Fibroblast of lung (primary cell): ENCODE measurements at regions not wholly inside any gene's neighbourhood (a gene's known extent, or its start where the extent isn't known, plus 50 kb on each side); places are given as distances from the start of the nearest gene placed in this dataset.

Experiments used
- DNase-seq, 2 donors: peaks; one replicate each; pipeline versions ENCODE4 v3.0.0 to v3.0.0-alpha.2; 2010; ENCODE audit warnings: low read depth in 2 of 2
- H2AFZ ChIP-seq: 2 replicates; pipeline ENCODE4 v1.5.1; 2012; ENCODE audit warnings: low read length, control low read depth, inconsistent platforms
- H3K27ac ChIP-seq: 2 replicates; pipeline ENCODE4 v1.5.1; 2011; ENCODE audit warnings: low read length, control low read depth; ENCODE audit not compliant: insufficient read depth
- H3K27me3 ChIP-seq: 2 replicates; pipeline ENCODE4 v1.5.1; 2011; ENCODE audit warnings: mild to moderate bottlenecking, low read length; ENCODE audit not compliant: control insufficient read depth, insufficient read depth
- H3K36me3 ChIP-seq: 2 replicates; pipeline ENCODE4 v1.5.1; 2011; ENCODE audit warnings: low read length; ENCODE audit not compliant: control insufficient read depth, insufficient read depth
- H3K4me1 ChIP-seq: 2 replicates; pipeline ENCODE4 v1.5.1; 2011; ENCODE audit warnings: low read length; ENCODE audit not compliant: control insufficient read depth, insufficient read depth; ENCODE audit errors: extremely low read depth
- H3K4me2 ChIP-seq: 2 replicates; pipeline ENCODE4 v1.5.1; 2011; ENCODE audit warnings: low read length, control low read depth; ENCODE audit not compliant: insufficient read depth; ENCODE audit errors: extremely low read depth
- H3K4me3 ChIP-seq, 4 experiments: fragments of 200-600 bp in 1 of 4; sonication (generic) in 1 of 4; replicated peaks in 1 of 4; 2 replicates each; pipeline ENCODE4 v1.5.1; 2011 to 2016; ENCODE audit warnings: low read length in 4 of 4, low read depth in 3 of 4, mild to moderate bottlenecking in 3 of 4, control low read depth in 2 of 4, inconsistent platforms in 1 of 4, mixed read lengths in 1 of 4; ENCODE audit not compliant: insufficient read depth in 1 of 4; ENCODE audit errors: control extremely low read depth in 1 of 4
- H3K79me2 ChIP-seq: 2 replicates; pipeline ENCODE4 v1.5.1; 2012; ENCODE audit warnings: mild to moderate bottlenecking, low read length, inconsistent platforms; ENCODE audit not compliant: control insufficient read depth, insufficient read depth
- H3K9ac ChIP-seq: 2 replicates; pipeline ENCODE4 v1.5.1; 2011; ENCODE audit warnings: mild to moderate bottlenecking, low read length, control low read depth; ENCODE audit not compliant: insufficient read depth
- H3K9me3 ChIP-seq: 2 replicates; pipeline ENCODE4 v1.5.1; 2012; ENCODE audit warnings: low read depth, low read length; ENCODE audit not compliant: control insufficient read depth, insufficient read depth
- H4K20me1 ChIP-seq: 2 replicates; pipeline ENCODE4 v1.5.1; 2011; ENCODE audit warnings: low read length; ENCODE audit not compliant: control insufficient read depth, insufficient read depth; ENCODE audit errors: extremely low read depth
- EZH2 ChIP-seq: IDR thresholded peaks from 2 replicates; pipeline ENCODE4 v1.5.1; 2012; ENCODE audit warnings: low read length, control low read depth, mild to moderate bottlenecking; ENCODE audit errors: missing control alignments
- TF ChIP-seq, protein P1 (sequence below), 2 donors: IDR thresholded peaks in 1 of 2; conservative IDR thresholded peaks in 1 of 2; 1 replicate in 1 of 2; 2 replicates in 1 of 2; pipeline ENCODE4 v1.5.1; 2011 to 2012; ENCODE audit warnings: low read length in 2 of 2, control low read depth in 1 of 2, inconsistent platforms in 1 of 2, low read depth in 1 of 2, mild to moderate bottlenecking in 1 of 2

GRCh38 chr14:92236243-92236900 lies 86.6 kb upstream of the SLC24A4 start:
- H3K9me3 ChIP-seq: no peaks in the 10 kb centered on the region
- no peaks in the 10 kb centered on the region for H3K4me1 ChIP-seq
- H3K36me3 ChIP-seq: no peaks in the 10 kb centered on the region
- no peak overlapping the region for H3K9ac ChIP-seq
- no peaks in the 10 kb centered on the region for H3K79me2 ChIP-seq
- no peaks in the 10 kb centered on the region for H4K20me1 ChIP-seq
- no peak overlapping the region for H3K4me3 ChIP-seq
- no peak for DNase-seq
- no peak overlapping the region for H3K27ac ChIP-seq
- no peak overlapping the region for H3K4me2 ChIP-seq
- no peak overlapping the region for H2AFZ ChIP-seq
- no peak for TF ChIP-seq EZH2
- H3K27me3 ChIP-seq: no peaks in the 10 kb centered on the region

GRCh38 chr14:92240658-92241057 lies 82.3 kb upstream of the SLC24A4 start:
- Histone ChIP-seq H3K9me3 (no peaks in the 10 kb centered on the region), H3K27ac (no peak overlapping the region), H2AFZ (no peak overlapping the region), H3K4me1 (no peaks in the 10 kb centered on the region), H3K9ac (no peak overlapping the region), H4K20me1 (no peaks in the 10 kb centered on the region), H3K36me3 (no peaks in the 10 kb centered on the region), H3K27me3 (no peaks in the 10 kb centered on the region), H3K79me2 (no peaks in the 10 kb centered on the region), H3K4me2 (no peak overlapping the region), H3K4me3 (no peak overlapping the region)
- TF ChIP-seq, protein P1, sequence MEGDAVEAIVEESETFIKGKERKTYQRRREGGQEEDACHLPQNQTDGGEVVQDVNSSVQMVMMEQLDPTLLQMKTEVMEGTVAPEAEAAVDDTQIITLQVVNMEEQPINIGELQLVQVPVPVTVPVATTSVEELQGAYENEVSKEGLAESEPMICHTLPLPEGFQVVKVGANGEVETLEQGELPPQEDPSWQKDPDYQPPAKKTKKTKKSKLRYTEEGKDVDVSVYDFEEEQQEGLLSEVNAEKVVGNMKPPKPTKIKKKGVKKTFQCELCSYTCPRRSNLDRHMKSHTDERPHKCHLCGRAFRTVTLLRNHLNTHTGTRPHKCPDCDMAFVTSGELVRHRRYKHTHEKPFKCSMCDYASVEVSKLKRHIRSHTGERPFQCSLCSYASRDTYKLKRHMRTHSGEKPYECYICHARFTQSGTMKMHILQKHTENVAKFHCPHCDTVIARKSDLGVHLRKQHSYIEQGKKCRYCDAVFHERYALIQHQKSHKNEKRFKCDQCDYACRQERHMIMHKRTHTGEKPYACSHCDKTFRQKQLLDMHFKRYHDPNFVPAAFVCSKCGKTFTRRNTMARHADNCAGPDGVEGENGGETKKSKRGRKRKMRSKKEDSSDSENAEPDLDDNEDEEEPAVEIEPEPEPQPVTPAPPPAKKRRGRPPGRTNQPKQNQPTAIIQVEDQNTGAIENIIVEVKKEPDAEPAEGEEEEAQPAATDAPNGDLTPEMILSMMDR (conservative IDR thresholded peaks at IDR 0.05 in 1 of 2, IDR thresholded peaks at IDR 0.05 in 1 of 2; ENCODE audit: low read depth in 1 of 2, low read length in 2 of 2): no peak
- no peak for TF ChIP-seq EZH2
- no peak for DNase-seq

- no peak overlapping the region for H3K27ac ChIP-seq
- H3K79me2 ChIP-seq: no peaks in the 10 kb centered on the region
- H3K36me3 ChIP-seq: no peaks in the 10 kb centered on the region
- no peaks in the 10 kb centered on the region for H3K27me3 ChIP-seq
- DNase-seq: no peak
- H3K4me3 ChIP-seq: no peak overlapping the region
- H3K9ac ChIP-seq: no peak overlapping the region
- no peaks in the 10 kb centered on the region for H3K9me3 ChIP-seq
- H4K20me1 ChIP-seq: no peaks in the 10 kb centered on the region
- no peak overlapping the region for H3K4me2 ChIP-seq
- no peaks in the 10 kb centered on the region for H3K4me1 ChIP-seq
- H2AFZ ChIP-seq: no peak overlapping the region
- TF ChIP-seq, protein P1 (conservative IDR thresholded peaks at IDR 0.05 in 1 of 2, IDR thresholded peaks at IDR 0.05 in 1 of 2; ENCODE audit: low read depth in 1 of 2, low read length in 2 of 2): no peak
- no peak for TF ChIP-seq EZH2
Observed at GRCh38 chr14:92241966-92242595, 80.9 kb upstream of the SLC24A4 start.
